ENCODE measurements at regions not wholly inside any gene's neighbourhood (a gene's known extent, or its start where the extent isn't known, plus 50 kb on each side); places are given as distances from the start of the nearest gene placed in this dataset.
A peak's percentile ranks its signal among the peaks of the same experiment; 100 is the strongest.

GRCh38 chr4:171759274-171759673 is 53.9 kb upstream of the GALNTL6 start:
- no peak for DNase-seq

GRCh38 chr4:171751538-171751937 is 61.7 kb upstream of the GALNTL6 start:
- DNase-seq: no peak

- DNase-seq: no peak
These were observed 66.8 kb upstream of the GALNTL6 start for GRCh38 chr4:171746418-171746817.

GRCh38 chr4:171742436-171742835 is 70.8 kb upstream of the GALNTL6 start:
- DNase-seq: no peak

DNA sequence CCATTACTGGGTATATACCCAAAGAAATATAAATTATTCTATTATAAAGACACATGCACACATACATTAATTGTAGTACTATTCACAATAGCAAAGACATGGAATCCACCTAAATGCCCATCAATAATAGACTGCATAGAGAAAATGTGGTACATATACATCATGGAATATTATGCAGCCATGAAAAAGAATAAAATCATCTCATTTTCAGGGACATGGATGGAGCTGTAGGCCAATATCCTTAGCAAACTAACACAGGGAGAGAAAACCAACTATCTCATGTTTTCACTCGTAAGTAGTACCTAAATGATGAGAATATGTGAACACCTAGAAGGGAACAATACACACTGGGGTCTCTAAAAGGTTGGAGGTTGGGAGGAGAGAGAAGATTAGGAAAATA is 86.0 kb upstream of the GALNTL6 start:
- DNase-seq: no peak

GRCh38 chr4:171721937-171722336 is 91.3 kb upstream of the GALNTL6 start:
- DNase-seq: no peak

DNA sequence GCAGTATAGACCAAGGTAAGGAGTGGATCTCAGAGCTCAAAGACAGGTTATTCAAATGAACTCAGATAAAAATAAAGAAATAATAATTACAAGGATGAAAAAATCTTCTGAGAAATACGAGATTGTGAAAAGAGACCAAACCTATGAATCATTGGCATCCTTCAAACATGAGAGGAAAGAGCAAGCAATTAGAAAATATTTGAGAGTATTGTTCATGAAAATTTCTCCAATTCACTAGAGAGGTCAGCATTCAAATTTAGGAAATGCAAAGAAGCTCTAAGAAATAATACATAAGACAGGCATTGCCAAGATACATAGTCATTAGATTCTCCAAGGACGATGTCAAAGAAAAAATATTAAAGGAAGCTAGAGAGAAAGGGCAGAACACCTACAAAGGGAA is 93.5 kb upstream of the GALNTL6 start:
- DNase-seq: no peak

- DNase-seq: no peak
These were observed 94.5 kb upstream of the GALNTL6 start for GRCh38 chr4:171718665-171719064.

GRCh38 chr4:171718069-171718468 is 95.1 kb upstream of the GALNTL6 start:
- DNase-seq: no peak

- DNase-seq: no peak
These were observed 95.9 kb upstream of the GALNTL6 start for GRCh38 chr4:171717231-171717741.

GRCh38 chr4:171715973-171716372 is 97.2 kb upstream of the GALNTL6 start:
- DNase-seq: no peak

- no peak for DNase-seq
These were observed 98.3 kb upstream of the GALNTL6 start for GRCh38 chr4:171714791-171715454.

GRCh38 chr4:171710743-171711142 is 102.5 kb upstream of the GALNTL6 start:
- no peak for DNase-seq

DNA sequence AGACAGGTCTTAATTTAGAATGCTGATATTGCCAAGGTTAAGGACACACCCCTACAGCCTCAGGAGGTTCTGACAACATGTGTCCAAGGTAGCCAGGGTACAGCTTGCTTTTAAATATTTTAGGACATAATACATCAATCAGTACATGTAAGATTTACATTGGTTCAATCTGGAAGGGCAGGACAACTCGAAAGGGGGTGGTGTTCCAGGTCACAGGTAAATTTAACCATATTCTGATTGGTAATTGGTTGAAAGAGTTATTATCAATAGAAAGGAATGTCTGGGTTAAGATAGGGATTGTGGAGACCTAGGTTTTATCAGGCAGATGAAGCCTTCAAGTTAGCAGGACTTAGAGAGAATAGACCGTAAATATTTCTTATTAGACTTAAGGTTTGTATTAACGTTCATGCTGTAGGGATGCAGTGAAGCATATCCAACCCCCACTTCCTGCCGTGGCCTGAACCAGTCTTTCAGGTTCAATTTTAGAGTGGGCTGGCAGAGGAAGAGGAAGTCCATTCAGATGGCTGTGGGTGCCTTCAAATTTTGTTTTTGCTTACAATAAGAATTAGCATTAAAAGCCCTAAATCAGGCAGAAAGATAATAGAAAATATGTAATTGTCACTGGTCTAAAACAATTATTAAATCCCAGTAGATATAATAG is 136.5 kb upstream of the GALNTL6 start:
- DNase-seq: peak in 1 of 3 donors; percentile 1

DNA sequence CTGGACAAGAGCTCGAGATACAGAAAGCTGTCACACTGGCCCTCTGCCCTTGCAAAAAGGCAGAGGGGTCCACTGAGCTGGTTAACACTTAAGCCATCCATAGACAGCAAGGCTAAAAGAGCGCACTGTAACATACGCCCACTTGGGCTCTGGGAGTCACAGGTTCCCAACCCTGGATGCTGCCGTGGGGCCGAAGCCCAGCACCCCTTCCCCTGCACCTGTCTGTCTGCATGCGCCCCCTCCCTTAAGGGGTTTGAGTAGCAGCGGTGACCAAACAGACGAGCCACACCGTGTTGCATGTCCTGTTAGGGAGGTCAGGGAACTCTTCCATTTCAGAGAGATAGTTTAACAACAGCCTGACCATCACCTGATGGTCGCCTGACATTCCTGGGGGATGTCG is 138.4 kb upstream of the GALNTL6 start:
- no peak for DNase-seq

GRCh38 chr4:171668403-171668802 is 144.8 kb upstream of the GALNTL6 start:
- DNase-seq: no peak

DNA sequence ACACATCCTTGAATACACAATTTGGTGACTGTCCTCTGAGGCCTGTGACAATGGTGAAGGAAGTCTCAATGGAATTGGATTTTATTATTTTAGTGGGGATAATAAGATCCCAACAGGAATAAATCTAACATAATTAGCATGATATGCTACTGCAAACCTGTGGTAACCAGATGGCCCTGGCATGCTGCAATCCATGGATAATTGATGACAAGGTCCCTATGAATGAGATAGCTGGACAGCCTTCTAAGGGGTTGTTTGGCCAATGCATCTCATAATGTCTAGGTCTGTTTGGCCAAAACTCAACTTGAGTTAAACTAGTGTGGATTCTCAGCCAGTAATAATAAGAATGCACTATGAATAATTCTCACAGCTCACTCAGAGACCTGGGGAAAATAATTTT is 145.3 kb upstream of the GALNTL6 start:
- DNase-seq: no peak

DNA sequence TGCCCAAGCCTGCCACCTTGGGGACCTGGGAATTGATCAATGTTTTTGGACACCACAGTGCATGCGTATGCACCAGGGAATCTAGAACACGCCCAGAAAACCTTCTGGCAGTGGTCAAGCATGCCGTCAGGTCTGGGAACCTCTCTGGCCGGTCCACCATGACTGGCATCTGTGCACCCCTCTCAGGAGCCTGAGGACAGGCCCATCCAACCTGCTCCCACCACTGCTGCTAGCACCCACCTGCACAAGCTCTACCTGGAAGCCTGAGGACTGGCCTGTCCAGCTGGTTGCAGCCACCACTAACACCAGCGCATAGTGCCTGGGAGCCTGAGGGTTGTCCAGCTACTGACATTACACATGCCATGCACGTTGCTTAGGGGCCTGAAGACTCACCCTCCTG is 162.1 kb upstream of the GALNTL6 start:
- no peak for DNase-seq

DNA sequence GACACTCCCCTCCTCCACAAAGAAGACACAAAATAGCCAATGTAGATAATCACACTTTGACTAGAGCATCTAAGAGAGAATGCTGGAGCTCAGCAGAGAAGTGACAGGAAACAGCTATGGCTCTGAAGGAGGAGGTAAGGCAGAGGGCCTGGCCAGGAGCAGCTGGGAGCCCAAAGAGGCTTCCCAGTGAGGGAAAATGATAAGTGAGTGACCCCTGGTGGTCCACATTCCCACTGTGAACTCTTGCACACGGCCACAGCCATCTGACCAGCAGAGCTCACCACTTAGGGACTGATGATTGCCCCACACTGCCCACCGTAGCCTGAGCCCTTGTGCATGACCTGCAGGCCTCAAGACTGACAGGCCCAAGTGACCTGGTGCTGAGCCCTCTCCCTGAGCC is 162.7 kb upstream of the GALNTL6 start:
- DNase-seq: peak in 1 of 3 donors; percentile 2

DNA sequence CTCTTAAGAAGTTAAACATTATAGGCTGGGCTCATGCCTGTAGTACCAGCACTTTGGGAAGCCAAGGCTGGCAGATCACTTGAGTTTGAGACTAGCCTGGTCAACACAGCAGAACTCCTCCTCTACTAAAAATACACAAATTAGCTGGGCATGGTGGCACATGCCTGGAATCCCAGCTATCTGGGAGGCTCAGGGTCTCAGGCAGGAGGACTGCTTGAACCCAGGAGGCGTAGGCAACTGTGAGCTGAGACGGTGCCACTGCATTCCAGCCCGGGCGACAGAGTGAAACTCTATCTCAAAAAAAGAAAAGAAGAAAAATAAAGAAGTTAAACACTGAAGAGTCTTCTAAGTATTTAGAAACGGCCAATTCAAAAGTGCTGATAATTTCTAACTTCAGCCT is 164.3 kb upstream of the GALNTL6 start:
- no peak for DNase-seq

GRCh38 chr4:171646984-171647383 is 166.2 kb upstream of the GALNTL6 start:
- DNase-seq: no peak

- DNase-seq: peak; percentile 7 to 19 (median 7)
These were observed 168.7 kb upstream of the GALNTL6 start for GRCh38 chr4:171644430-171645057.

DNA sequence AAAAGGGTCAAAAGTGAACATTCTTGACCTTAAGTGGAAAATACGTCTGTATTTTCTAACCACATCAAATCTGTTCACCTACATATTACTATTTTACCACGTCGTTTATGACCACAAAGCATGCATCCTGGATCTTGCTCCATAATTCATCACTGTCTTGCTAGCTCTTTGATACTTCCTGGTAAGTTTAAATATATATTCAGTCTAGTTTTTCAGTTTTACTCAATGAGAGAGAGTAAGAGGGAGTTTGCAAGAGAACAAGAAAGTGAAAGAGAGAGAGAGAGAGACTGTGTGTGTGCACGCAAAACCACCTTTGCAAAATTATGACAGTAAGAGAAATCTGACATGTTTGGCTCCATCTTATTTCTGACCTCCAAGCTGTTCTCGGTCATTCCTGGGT is 173.7 kb upstream of the GALNTL6 start:
- no peak for DNase-seq

DNA sequence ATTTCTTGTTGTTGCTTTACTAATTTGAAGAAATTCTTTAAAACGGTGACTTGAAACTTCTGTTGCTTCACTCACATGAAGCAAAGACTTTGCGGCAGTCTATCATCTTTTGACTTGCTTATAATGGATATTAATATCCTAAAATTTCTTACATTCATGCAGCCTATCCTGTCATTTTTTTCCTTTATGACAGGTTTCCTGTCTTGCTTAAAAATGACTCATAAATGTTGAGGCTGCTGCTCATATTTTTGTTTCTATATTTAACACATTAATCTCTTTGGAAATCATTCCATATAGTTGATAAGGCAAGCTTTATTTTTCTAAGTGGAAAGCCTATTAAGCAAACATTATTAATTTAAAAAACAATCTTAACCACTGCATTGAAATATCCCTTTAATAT is 176.6 kb upstream of the GALNTL6 start:
- DNase-seq: peak; percentile 6 to 44 (median 35)
